ENCODE measurements at regions not wholly inside any gene's neighbourhood (a gene's known extent, or its start where the extent isn't known, plus 50 kb on each side); places are given as distances from the start of the nearest gene placed in this dataset.

DNA sequence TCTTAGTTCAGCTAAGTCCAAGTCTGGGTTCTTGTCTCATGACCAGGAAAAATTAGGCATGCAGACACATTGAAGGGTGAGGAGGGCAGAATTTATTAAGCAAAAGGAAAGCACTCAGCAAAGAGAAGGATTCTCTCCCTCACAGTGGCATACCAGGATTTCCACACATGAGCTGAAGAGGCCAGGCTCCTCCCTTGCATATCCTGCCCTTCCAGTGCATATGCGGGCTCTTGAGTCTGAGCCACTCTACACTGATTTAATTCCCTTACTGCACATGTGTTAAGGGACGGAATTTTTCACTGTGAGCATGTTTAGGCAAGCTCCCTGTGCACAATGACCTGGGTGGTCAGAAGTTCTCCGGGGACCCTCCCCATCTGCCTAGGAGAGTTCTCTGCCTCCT lies 652.7 kb upstream of the POM121L12 start:
- Histone ChIP-seq H3K9me3 (ENCODE audit: low read depth) (peaks cover 3% of the 10 kb centered on the region), H3F3A (ENCODE audit: low read depth) (no peaks in the 10 kb centered on the region), H3K36me3 (no peaks in the 10 kb centered on the region), H2AFZ (replicated peaks) (no peak overlapping the region), H3K4me3 (no peak overlapping the region), H3K27ac (no peak overlapping the region), H3K4me1 (no peaks in the 10 kb centered on the region), H3K4me2 (no peak overlapping the region), H4K20me1 (ENCODE audit: low read depth) (no peaks in the 10 kb centered on the region), H3K79me2 (ENCODE audit: low read depth) (no peaks in the 10 kb centered on the region), H3K27me3 (no peaks in the 10 kb centered on the region), H3K9ac (no peak overlapping the region)
- DNase-seq (ENCODE audit: low spot score): no peak
- TF ChIP-seq EZH2 (IDR thresholded peaks at IDR 0.05) (no peak), EZH2phosphoT487 (IDR thresholded peaks at IDR 0.05) (no peak)
- TF ChIP-seq, protein P1, sequence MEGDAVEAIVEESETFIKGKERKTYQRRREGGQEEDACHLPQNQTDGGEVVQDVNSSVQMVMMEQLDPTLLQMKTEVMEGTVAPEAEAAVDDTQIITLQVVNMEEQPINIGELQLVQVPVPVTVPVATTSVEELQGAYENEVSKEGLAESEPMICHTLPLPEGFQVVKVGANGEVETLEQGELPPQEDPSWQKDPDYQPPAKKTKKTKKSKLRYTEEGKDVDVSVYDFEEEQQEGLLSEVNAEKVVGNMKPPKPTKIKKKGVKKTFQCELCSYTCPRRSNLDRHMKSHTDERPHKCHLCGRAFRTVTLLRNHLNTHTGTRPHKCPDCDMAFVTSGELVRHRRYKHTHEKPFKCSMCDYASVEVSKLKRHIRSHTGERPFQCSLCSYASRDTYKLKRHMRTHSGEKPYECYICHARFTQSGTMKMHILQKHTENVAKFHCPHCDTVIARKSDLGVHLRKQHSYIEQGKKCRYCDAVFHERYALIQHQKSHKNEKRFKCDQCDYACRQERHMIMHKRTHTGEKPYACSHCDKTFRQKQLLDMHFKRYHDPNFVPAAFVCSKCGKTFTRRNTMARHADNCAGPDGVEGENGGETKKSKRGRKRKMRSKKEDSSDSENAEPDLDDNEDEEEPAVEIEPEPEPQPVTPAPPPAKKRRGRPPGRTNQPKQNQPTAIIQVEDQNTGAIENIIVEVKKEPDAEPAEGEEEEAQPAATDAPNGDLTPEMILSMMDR (IDR thresholded peaks at IDR 0.05): no peak
- Mint-ChIP-seq H3K36me3 (no peaks in the 10 kb centered on the region), H3K4me3 (no peak overlapping the region), H3K9me3 (peaks cover 11% of the 10 kb centered on the region), H3K27me3 (ENCODE audit: insufficient read depth, low read depth) (no peaks in the 10 kb centered on the region), H3K27ac (no peak overlapping the region), H3K4me1 (no peaks in the 10 kb centered on the region)

DNA sequence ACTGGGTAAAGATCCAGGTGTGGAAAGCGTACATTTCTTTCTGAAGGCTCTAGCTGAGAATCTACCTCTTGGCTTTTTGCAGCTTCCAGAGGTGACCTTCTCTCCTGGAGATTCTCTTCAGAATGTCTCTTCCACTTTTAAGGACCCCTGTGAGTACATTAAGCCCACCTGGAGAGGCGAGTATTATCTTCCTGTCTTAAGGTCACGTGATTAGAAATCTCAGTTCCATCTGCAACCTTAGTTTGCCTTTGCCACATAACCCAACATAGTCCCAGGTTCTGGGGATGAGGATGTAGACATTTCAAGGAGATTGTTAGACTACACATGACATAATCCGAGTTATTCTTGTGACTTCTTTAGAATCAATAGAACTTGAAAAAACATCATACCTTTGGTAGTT lies 665.5 kb upstream of the POM121L12 start:
- no peaks in the 10 kb centered on the region for H3K4me1 Mint-ChIP-seq
- no peaks in the 10 kb centered on the region for H3K4me1 ChIP-seq

DNA sequence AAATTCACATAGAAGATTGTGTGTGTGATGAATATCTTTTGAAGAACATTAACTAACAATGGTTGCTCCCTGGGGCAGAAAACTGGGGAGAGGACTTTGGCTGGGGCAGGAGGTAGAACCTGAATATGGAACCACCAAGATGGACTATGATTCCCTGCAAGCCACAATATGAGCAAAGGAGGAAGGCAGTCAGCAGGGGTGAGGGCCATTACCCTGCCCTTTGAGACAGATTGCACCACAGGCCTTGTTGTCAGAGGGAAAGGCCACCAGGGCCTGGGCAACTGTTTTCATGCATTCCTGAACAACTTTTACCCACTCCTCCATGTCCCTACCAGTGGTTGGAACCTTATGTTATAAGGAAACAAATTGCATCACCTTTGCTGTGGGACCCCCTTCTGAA lies 670.1 kb upstream of the POM121L12 start:
- Histone ChIP-seq H3K4me1 (no peaks in the 10 kb centered on the region), H3K4me3 (no peak overlapping the region), H3K4me2 (no peak overlapping the region), H3F3A (ENCODE audit: low read depth) (no peaks in the 10 kb centered on the region), H2AFZ (replicated peaks) (no peak overlapping the region), H3K36me3 (no peaks in the 10 kb centered on the region), H3K9ac (no peak overlapping the region), H4K20me1 (ENCODE audit: low read depth) (no peaks in the 10 kb centered on the region), H3K27me3 (no peaks in the 10 kb centered on the region), H3K9me3 (ENCODE audit: low read depth) (no peaks in the 10 kb centered on the region), H3K79me2 (ENCODE audit: low read depth) (no peaks in the 10 kb centered on the region), H3K27ac (no peak overlapping the region)
- Mint-ChIP-seq H3K27me3 (ENCODE audit: insufficient read depth, low read depth) (no peaks in the 10 kb centered on the region), H3K27ac (no peak overlapping the region), H3K9me3 (peaks cover 2% of the 10 kb centered on the region), H3K4me3 (no peak overlapping the region), H3K36me3 (no peaks in the 10 kb centered on the region), H3K4me1 (no peaks in the 10 kb centered on the region)
- no peak for DNase-seq (ENCODE audit: low spot score)
- TF ChIP-seq EZH2 (IDR thresholded peaks at IDR 0.05) (no peak), EZH2phosphoT487 (IDR thresholded peaks at IDR 0.05) (no peak)
- TF ChIP-seq, protein P1 (IDR thresholded peaks at IDR 0.05): no peak

More for the DNA sequence above, 665.5 kb upstream of the POM121L12 start:
- Mint-ChIP-seq H3K4me3 (no peak overlapping the region), H3K36me3 (no peaks in the 10 kb centered on the region), H3K27ac (no peak overlapping the region), H3K27me3 (ENCODE audit: insufficient read depth, low read depth) (peaks cover 3% of the 10 kb centered on the region), H3K9me3 (peaks cover 3% of the 10 kb centered on the region)
- Histone ChIP-seq H3K9me3 (ENCODE audit: low read depth) (no peaks in the 10 kb centered on the region), H3K4me2 (no peak overlapping the region), H4K20me1 (ENCODE audit: low read depth) (no peaks in the 10 kb centered on the region), H3K36me3 (no peaks in the 10 kb centered on the region), H3K27me3 (no peaks in the 10 kb centered on the region), H3K27ac (no peak overlapping the region), H2AFZ (replicated peaks) (no peak overlapping the region), H3K4me3 (no peak overlapping the region), H3K79me2 (ENCODE audit: low read depth) (no peaks in the 10 kb centered on the region), H3K9ac (no peak overlapping the region), H3F3A (ENCODE audit: low read depth) (no peaks in the 10 kb centered on the region)
- TF ChIP-seq EZH2 (IDR thresholded peaks at IDR 0.05): no peak
- DNase-seq (ENCODE audit: low spot score): no peak

DNA sequence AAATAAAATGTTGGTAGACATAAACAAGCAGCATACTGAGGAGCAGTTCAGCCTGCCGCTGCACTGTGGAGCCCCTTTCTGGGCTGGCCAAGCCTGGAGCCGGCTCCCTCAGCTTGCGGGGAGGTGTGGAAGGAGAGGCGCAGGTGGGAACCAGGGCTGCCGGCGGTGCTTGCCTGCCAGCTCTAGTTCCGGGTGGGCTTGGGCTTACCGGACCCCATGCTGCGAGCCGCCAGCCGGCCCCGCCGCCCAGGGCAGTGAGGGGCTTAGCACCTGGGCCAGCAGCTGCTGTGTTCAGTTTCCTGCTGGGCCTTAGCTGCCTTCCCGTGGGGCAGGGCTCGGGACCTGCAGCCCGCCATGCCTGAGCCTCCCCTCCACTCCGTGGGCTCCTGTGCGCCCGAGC lies 672.9 kb upstream of the POM121L12 start:
- TF ChIP-seq, protein P1 (IDR thresholded peaks at IDR 0.05): no peak
- TF ChIP-seq EZH2phosphoT487 (IDR thresholded peaks at IDR 0.05): no peak
- no peak for TF ChIP-seq EZH2 (IDR thresholded peaks at IDR 0.05)
- H3K9ac ChIP-seq: no peak overlapping the region
- no peaks in the 10 kb centered on the region for H3F3A ChIP-seq (ENCODE audit: low read depth)
- no peaks in the 10 kb centered on the region for H3K27me3 Mint-ChIP-seq (ENCODE audit: insufficient read depth, low read depth)
- no peaks in the 10 kb centered on the region for H3K4me1 ChIP-seq
- no peaks in the 10 kb centered on the region for H4K20me1 ChIP-seq (ENCODE audit: low read depth)
- no peak for DNase-seq (ENCODE audit: low spot score)
- no peaks in the 10 kb centered on the region for H3K4me1 Mint-ChIP-seq
- no peak overlapping the region for H3K27ac ChIP-seq
- no peaks in the 10 kb centered on the region for H3K79me2 ChIP-seq (ENCODE audit: low read depth)
- no peaks in the 10 kb centered on the region for H3K36me3 ChIP-seq
- H3K4me2 ChIP-seq: no peak overlapping the region
- H3K27ac Mint-ChIP-seq: no peak overlapping the region
- H3K4me3 Mint-ChIP-seq: no peak overlapping the region
- no peak overlapping the region for H3K4me3 ChIP-seq
- H3K9me3 Mint-ChIP-seq: no peaks in the 10 kb centered on the region
- H3K9me3 ChIP-seq (ENCODE audit: low read depth): no peaks in the 10 kb centered on the region
- H2AFZ ChIP-seq (replicated peaks): no peak overlapping the region
- no peaks in the 10 kb centered on the region for H3K27me3 ChIP-seq
- no peaks in the 10 kb centered on the region for H3K36me3 Mint-ChIP-seq

Data from neural progenitor cell (in vitro differentiated cells).